IMR-90 (cell line): ENCODE measurements at regions not wholly inside any gene's neighbourhood (a gene's known extent, or its start where the extent isn't known, plus 50 kb on each side); places are given as distances from the start of the nearest gene placed in this dataset.

ENCODE experiments used
- ATAC-seq: fragments of 200-7000 bp; cut with Tn5 transposase; 2 replicates; pipeline ENCODE4 v1.9.1; 2020; ENCODE audit warnings: low read depth, mild to moderate bottlenecking, moderate library complexity
- BruUV-seq: library from RNA; stranded (reverse); fragments of 400-500 nt; replicated peaks from 2 replicates; lab custom pipeline; 2021; lab: Mats Ljungman, UMichigan
- CTCF ChIA-PET: fragments of 300-600 bp; formaldehyde crosslinking; extraction: SDS; loops from one replicate; lab custom pipeline; 2021; ENCODE audit warnings: antibody characterized with exemption; lab: Yijun Ruan, JAX
- POLR2A ChIA-PET: fragments of 300-600 bp; sonication (Branson Sonifier 250); formaldehyde crosslinking; loops from one replicate; lab custom pipeline; 2022; ENCODE audit warnings: antibody characterized with exemption; ENCODE audit not compliant: unreplicated experiment; lab: Charles Lee
- DNase-seq: peaks from one replicate; pipeline ENCODE4 v3.0.0; 2013
- H2AFZ ChIP-seq: replicated peaks from 2 replicates; pipeline ENCODE3; 2013; ENCODE audit warnings: low read length, mild to moderate bottlenecking; ENCODE audit not compliant: poor library complexity
- H2AK5ac ChIP-seq: 2 replicates; pipeline ENCODE4 v1.6.1; 2013; ENCODE audit warnings: low read depth, low read length, inconsistent platforms
- H2AK9ac ChIP-seq: replicated peaks from 2 replicates; pipeline ENCODE3; 2013; ENCODE audit warnings: mild to moderate bottlenecking, low read depth, low read length, moderate library complexity; ENCODE audit not compliant: poor library complexity
- H2BK120ac ChIP-seq: 2 replicates; pipeline ENCODE4 v1.6.1; 2013; ENCODE audit warnings: low read depth, low read length, inconsistent platforms
- H2BK15ac ChIP-seq: 3 replicates; pipeline ENCODE4 v1.6.1; 2013; ENCODE audit warnings: low read depth, low read length, inconsistent platforms
- H2BK20ac ChIP-seq: 2 replicates; pipeline ENCODE4 v1.6.1; 2013; ENCODE audit warnings: low read depth, mild to moderate bottlenecking, inconsistent platforms, low read length, moderate library complexity
- H2BK5ac ChIP-seq: 2 replicates; pipeline ENCODE4 v1.6.1; 2013; ENCODE audit warnings: mild to moderate bottlenecking, low read depth, low read length, inconsistent platforms; ENCODE audit not compliant: poor library complexity, severe bottlenecking
- H3K14ac ChIP-seq: replicated peaks from 2 replicates; pipeline ENCODE4 v1.6.1; 2013; ENCODE audit warnings: low read depth, low read length, inconsistent platforms
- H3K18ac ChIP-seq: 2 replicates; pipeline ENCODE4 v1.6.1; 2013; ENCODE audit warnings: low read depth, low read length, control low read depth
- H3K23ac ChIP-seq: 2 replicates; pipeline ENCODE4 v1.6.1; 2013; ENCODE audit warnings: low read depth, low read length, inconsistent platforms
- H3K27ac ChIP-seq: 2 replicates; pipeline ENCODE4 v1.5.1; 2013; ENCODE audit warnings: mild to moderate bottlenecking, control low read depth, low read length; ENCODE audit not compliant: insufficient read depth
- H3K27me3 ChIP-seq: 2 replicates; pipeline ENCODE4 v1.6.1; 2013; ENCODE audit warnings: low read length; ENCODE audit not compliant: control insufficient read depth, insufficient read depth
- H3K36me3 ChIP-seq: 2 replicates; pipeline ENCODE4 v1.6.1; 2013; ENCODE audit warnings: low read length, mixed read lengths; ENCODE audit not compliant: control insufficient read depth, insufficient read depth
- H3K4ac ChIP-seq: 2 replicates; pipeline ENCODE4 v1.6.1; 2013; ENCODE audit warnings: low read depth, low read length, inconsistent platforms
- H3K4me1 ChIP-seq: 2 replicates; pipeline ENCODE4 v1.6.1; 2013; ENCODE audit warnings: low read length, mixed read lengths; ENCODE audit not compliant: control insufficient read depth, insufficient read depth
- H3K4me2 ChIP-seq: 2 replicates; pipeline ENCODE4 v1.6.1; 2013; ENCODE audit warnings: low read depth, mild to moderate bottlenecking, control low read depth, low read length, moderate library complexity
- H3K4me3 ChIP-seq: 2 replicates; pipeline ENCODE4 v1.5.1; 2013; ENCODE audit warnings: low read depth, mild to moderate bottlenecking, control low read depth, low read length, moderate library complexity; ENCODE audit not compliant: insufficient read depth
- H3K56ac ChIP-seq: 2 replicates; pipeline ENCODE4 v1.6.1; 2013; ENCODE audit warnings: low read length, inconsistent platforms; ENCODE audit not compliant: insufficient read depth; ENCODE audit errors: extremely low read depth
- H3K79me1 ChIP-seq, 2 experiments: 2 replicates each; pipeline ENCODE4 v1.6.1; 2013; ENCODE audit warnings: low read length in 2 of 2, inconsistent platforms in 1 of 2, low read depth in 1 of 2
- H3K9ac ChIP-seq: 2 replicates; pipeline ENCODE4 v1.6.1; 2013; ENCODE audit warnings: low read depth, low read length, control low read depth
- H3K9me1 ChIP-seq: 2 replicates; pipeline ENCODE4 v1.6.1; 2013; ENCODE audit warnings: low read length, inconsistent platforms; ENCODE audit not compliant: insufficient read depth
- H3K9me3 ChIP-seq: 2 replicates; pipeline ENCODE4 v1.6.1; 2013; ENCODE audit warnings: low read length; ENCODE audit not compliant: control insufficient read depth, insufficient read depth
- H4K20me1 ChIP-seq: 2 replicates; pipeline ENCODE4 v1.6.1; 2013; ENCODE audit warnings: low read length, inconsistent platforms; ENCODE audit not compliant: insufficient read depth
- H4K5ac ChIP-seq: 2 replicates; pipeline ENCODE4 v1.6.1; 2013; ENCODE audit warnings: mild to moderate bottlenecking, low read depth, low read length, control low read depth
- H4K8ac ChIP-seq, 2 experiments: 2 replicates each; pipeline ENCODE4 v1.6.1; 2013; ENCODE audit warnings: low read depth in 2 of 2, low read length in 2 of 2, control low read depth in 1 of 2, inconsistent platforms in 1 of 2
- H4K91ac ChIP-seq: 2 replicates; pipeline ENCODE4 v1.6.1; 2013; ENCODE audit warnings: low read depth, low read length, inconsistent platforms; ENCODE audit not compliant: insufficient read depth
- BHLHE40 ChIP-seq: fragments of 150-350 bp; IDR thresholded peaks from 2 replicates; pipeline ENCODE4 v1.6.1; 2016; ENCODE audit warnings: mild to moderate bottlenecking, low read depth, low read length
- CEBPB ChIP-seq: IDR thresholded peaks from 2 replicates; pipeline ENCODE4 v1.6.1; 2012; ENCODE audit warnings: low read depth, low read length, improper control_type of control experiment
- CHD1 ChIP-seq: IDR thresholded peaks from 2 replicates; pipeline ENCODE4 v1.6.1; 2012; ENCODE audit warnings: low read depth, low read length, improper control_type of control experiment
- CTCF ChIP-seq: conservative IDR thresholded peaks from 2 replicates; pipeline ENCODE4 v1.5.1; 2012; ENCODE audit warnings: mild to moderate bottlenecking, low read depth, low read length, improper control_type of control experiment
- FOS ChIP-seq: fragments of 150-350 bp; IDR thresholded peaks from 2 replicates; pipeline ENCODE4 v1.6.1; 2016; ENCODE audit warnings: low read depth, low read length
- MXI1 ChIP-seq: IDR thresholded peaks from 2 replicates; pipeline ENCODE4 v1.6.1; 2012; ENCODE audit warnings: low read depth, mild to moderate bottlenecking, low read length, moderate library complexity, borderline replicate concordance
- NFE2L2 ChIP-seq: fragments of 150-350 bp; IDR thresholded peaks from 2 replicates; pipeline ENCODE4 v1.6.1; 2016; ENCODE audit warnings: low read depth, mild to moderate bottlenecking, low read length
- POLR2A ChIP-seq: IDR thresholded peaks from 2 replicates; pipeline ENCODE4 v1.6.1; 2012; ENCODE audit warnings: mild to moderate bottlenecking, low read depth, low read length
- RAD21 ChIP-seq: IDR thresholded peaks from 2 replicates; pipeline ENCODE4 v1.6.1; 2012; ENCODE audit warnings: low read length, improper control_type of control experiment
- RCOR1 ChIP-seq: IDR thresholded peaks from 2 replicates; pipeline ENCODE4 v1.6.1; 2012; ENCODE audit warnings: mild to moderate bottlenecking, low read length, improper control_type of control experiment; ENCODE audit not compliant: insufficient replicate concordance
- WGBS, 2 experiments: methylation state at CpG; one replicate each; pipeline versions ENCODE4 v1.1.5 to v1.1.7; 2013; ENCODE audit warnings: missing lambda C conversion rate in 2 of 2; ENCODE audit not compliant: insufficient read length in 1 of 2; ENCODE audit errors: extremely low coverage in 2 of 2; 5-methylcytosine and 5-hydroxymethylcytosine counted together
- dilution Hi-C: fragments of 300-500 bp; cut with HindIII; formaldehyde crosslinking; loops from one replicate; pipeline ENCODE4 v1.14.3; 2018; ENCODE audit warnings: low sequenced_read_pairs; ENCODE audit not compliant: unreplicated experiment
- in situ Hi-C: fragments of 300-500 bp; cut with MboI; formaldehyde crosslinking; loops from 3 replicates; pipeline ENCODE4 v1.14.3; 2019; ENCODE audit warnings: low sequenced_read_pairs, inconsistent platforms, mixed read lengths
- intact Hi-C: fragments of 100-400 bp; cut with micrococcal nuclease; formaldehyde crosslinking; loops from 2 replicates; pipeline ENCODE4 v1.10.0; 2022
- TF ChIP-seq, protein P1 (sequence below): fragments of 150-350 bp; IDR thresholded peaks from 2 replicates; pipeline ENCODE4 v1.6.1; 2017; ENCODE audit warnings: mild to moderate bottlenecking, antibody characterized with exemption, low read length, low read depth

DNA sequence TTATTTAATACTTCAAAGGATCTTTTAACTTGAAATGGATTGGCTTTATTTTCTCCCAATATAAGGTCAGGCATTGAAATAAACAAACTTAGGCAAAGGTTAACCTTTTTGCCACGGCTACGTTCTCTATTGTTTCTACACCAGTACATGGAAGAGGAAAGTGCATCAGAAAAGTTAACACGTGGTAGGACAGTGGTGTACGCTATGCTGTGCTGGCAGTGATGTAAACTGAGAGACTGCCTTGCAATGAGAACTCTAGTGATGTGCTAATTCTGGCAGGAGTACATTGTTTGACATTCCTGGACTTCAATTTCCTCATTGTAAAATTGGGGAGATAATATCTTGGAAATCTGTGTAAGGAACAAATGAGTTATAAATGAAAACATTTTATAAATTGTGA, 208.2 kb downstream of the TMA16 start:
- no peak overlapping the region for H3K4me3 ChIP-seq
- H2AK9ac ChIP-seq: no peak overlapping the region
- H3K9me1 ChIP-seq: peaks cover 2% of the 10 kb centered on the region; the same call in 1 of the 2 replicates
- in situ Hi-C loops: no loop called here
- no peaks in the 10 kb centered on the region for H3K79me1 ChIP-seq
- no peak overlapping the region for H3K56ac ChIP-seq
- peak overlapping the region; percentile 65 for H2BK15ac ChIP-seq
- no TSS peak for BruUV-seq
- ATAC-seq (0 out of 2 replicates have a peak, but pooled peaks have one; percentile 24), DNase-seq (peak; percentile 83)
- H4K5ac ChIP-seq: no peak overlapping the region; the same call in 1 of the 2 replicates
- peak overlapping the region; percentile 31; the same call in 1 of the 2 replicates for H2BK20ac ChIP-seq
- TF ChIP-seq FOS: no peak
- no peak for TF ChIP-seq MXI1
- TF ChIP-seq RAD21: no peak
- TF ChIP-seq, protein P1, sequence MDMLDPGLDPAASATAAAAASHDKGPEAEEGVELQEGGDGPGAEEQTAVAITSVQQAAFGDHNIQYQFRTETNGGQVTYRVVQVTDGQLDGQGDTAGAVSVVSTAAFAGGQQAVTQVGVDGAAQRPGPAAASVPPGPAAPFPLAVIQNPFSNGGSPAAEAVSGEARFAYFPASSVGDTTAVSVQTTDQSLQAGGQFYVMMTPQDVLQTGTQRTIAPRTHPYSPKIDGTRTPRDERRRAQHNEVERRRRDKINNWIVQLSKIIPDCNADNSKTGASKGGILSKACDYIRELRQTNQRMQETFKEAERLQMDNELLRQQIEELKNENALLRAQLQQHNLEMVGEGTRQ: peak; percentile 27; the same call in 1 of the 2 replicates
- no peak for TF ChIP-seq BHLHE40
- no peak for TF ChIP-seq CTCF
- no peak for TF ChIP-seq RCOR1
- TF ChIP-seq CEBPB: peak; percentile 30; the same call in 1 of the 2 replicates
- TF ChIP-seq CHD1: no peak
- TF ChIP-seq NFE2L2: no peak
- TF ChIP-seq POLR2A: no peak
- no peaks in the 10 kb centered on the region for H3K36me3 ChIP-seq
- no peaks in the 10 kb centered on the region for H3K27me3 ChIP-seq
- H3K4me1 ChIP-seq: peaks cover 2% of the 10 kb centered on the region; the same call in 1 of the 2 replicates
- H3K9ac ChIP-seq: no peak overlapping the region
- no peak overlapping the region for H3K27ac ChIP-seq
- peak overlapping the region in 1 of 2 experiments; percentile 70; a peak in 2 of 4 replicates for H4K8ac ChIP-seq
- no peak overlapping the region for H3K14ac ChIP-seq
- no CpG with 5 or more reads among the region's 4 CpGs for WGBS, 2 experiments
- H2BK120ac ChIP-seq: peak overlapping the region; percentile 45; the same call in 1 of the 2 replicates
- H2BK5ac ChIP-seq: peak overlapping the region; percentile 60
- H3K4ac ChIP-seq: peak overlapping the region; percentile 42; the same call in 1 of the 2 replicates
- H4K91ac ChIP-seq: 0 out of 2 replicates have a peak overlapping the region, but pooled peaks have one; percentile 18
- H3K9me3 ChIP-seq: no peaks in the 10 kb centered on the region
- H3K18ac ChIP-seq: peak overlapping the region; percentile 65; the same call in 1 of the 2 replicates
- H3K4me2 ChIP-seq: peak overlapping the region; percentile 31; the same call in 1 of the 2 replicates
- H4K20me1 ChIP-seq: no peaks in the 10 kb centered on the region
- H2AK5ac ChIP-seq: peak overlapping the region; percentile 25; the same call in 1 of the 2 replicates
- H3K23ac ChIP-seq: no peak overlapping the region
- POLR2A ChIA-PET: no interaction called here
- dilution Hi-C loops: no loop called here
- peak overlapping the region; percentile 74 for H2AFZ ChIP-seq
- intact Hi-C loops: no loop called here
- CTCF ChIA-PET: no interaction called here
